Transverse colon (tissue), 4 donors: ENCODE measurements at regions not wholly inside any gene's neighbourhood (a gene's known extent, or its start where the extent isn't known, plus 50 kb on each side); places are given as distances from the start of the nearest gene placed in this dataset.

ENCODE experiments used
- DNase-seq: peaks from one replicate; pipeline ENCODE4 v3.0.0-alpha.2; 2019
- H3K27ac ChIP-seq, 4 donors: fragments of 200-600 bp; sonication (generic); 2 replicates each; pipeline ENCODE4 v1.5.1; 2016 to 2018; ENCODE audit warnings: inconsistent platforms in 4 of 4
- H3K27me3 ChIP-seq: fragments of 200-600 bp; sonication (generic); 2 replicates; pipeline ENCODE4 v1.5.1; 2017; ENCODE audit warnings: inconsistent platforms
- H3K36me3 ChIP-seq, 4 donors: fragments of 200-600 bp; sonication (generic); 2 replicates each; pipeline ENCODE4 v1.5.1; 2017 to 2019; ENCODE audit warnings: inconsistent platforms in 4 of 4
- H3K4me1 ChIP-seq, 4 donors: fragments of 200-600 bp; sonication (generic); 2 replicates each; pipeline ENCODE4 v1.5.1; 2017 to 2020; ENCODE audit warnings: inconsistent platforms in 4 of 4
- H3K4me3 ChIP-seq, 4 donors: fragments of 200-600 bp; sonication (generic); 1 replicate in 1 of 4; 2 replicates in 3 of 4; pipeline versions ENCODE4 v1.5.1 to v1.6.1; 2017 to 2019; ENCODE audit warnings: inconsistent platforms in 4 of 4
- H3K9me3 ChIP-seq, 2 donors: fragments of 200-600 bp; sonication (generic); 2 replicates each; pipeline ENCODE4 v1.5.1; 2017 to 2019; ENCODE audit warnings: inconsistent platforms in 2 of 2
- CTCF ChIP-seq, 5 experiments: fragments of 200-600 bp in 3 of 5; fragments of 450-650 bp in 2 of 5; sonication (generic) in 3 of 5; IDR thresholded peaks; 1 replicate in 2 of 5; 2 replicates in 3 of 5; pipeline ENCODE4 v1.5.1; 2016 to 2017; ENCODE audit warnings: antibody characterized with exemption in 5 of 5, inconsistent platforms in 3 of 5, mild to moderate bottlenecking in 2 of 5, moderate library complexity in 1 of 5
- EP300 ChIP-seq: sonication (generic); formaldehyde crosslinking; IDR thresholded peaks from one replicate; pipeline ENCODE4 v1.6.1; 2017; ENCODE audit warnings: antibody characterized with exemption, low read depth
- POLR2A ChIP-seq: fragments of 450-650 bp; IDR thresholded peaks from one replicate; pipeline ENCODE4 v1.6.1; 2016; ENCODE audit warnings: antibody characterized with exemption, mild to moderate bottlenecking, moderate library complexity
- POLR2AphosphoS5 ChIP-seq, 3 donors: sonication (generic); formaldehyde crosslinking; IDR thresholded peaks; one replicate each; pipeline ENCODE4 v1.6.1; 2016; ENCODE audit warnings: antibody characterized with exemption in 3 of 3
- WGBS, 2 donors: methylation state at CpG; one replicate each; pipeline ENCODE4 v1.1.5; 2018; ENCODE audit warnings: low coverage in 1 of 2; 5-methylcytosine and 5-hydroxymethylcytosine counted together
- in situ Hi-C, 4 donors: fragments of 200-750 bp; cut with MboI; loops; one replicate each; pipeline versions ENCODE4 v1.15.0 to v1.15.1; 2017; ENCODE audit warnings: low sequenced_read_pairs in 3 of 4, low pct_ligation_motif_present in 1 of 4, low pct_unique_long_range_greater_than_20kb in 1 of 4
- intact Hi-C: fragments of 100-400 bp; cut with DNase I; formaldehyde crosslinking; loops from one replicate; pipeline ENCODE4 v1.15.1; 2023; ENCODE audit warnings: low total_unique reads

- intact Hi-C loops (no loop called here), in situ Hi-C loops (no loop called here)
- TF ChIP-seq POLR2AphosphoS5 (IDR thresholded peaks at IDR 0.05) (no peak), EP300 (no peak), POLR2A (no peak), CTCF (IDR thresholded peaks at IDR 0.05) (no peak)
- H3K27me3 ChIP-seq: no peaks in the 10 kb centered on the region
- no peaks in the 10 kb centered on the region for H3K36me3 ChIP-seq
- DNase-seq: no peak
- WGBS, 2 donors: 56 to 65% methylated on average over 1 of the region's 1 CpG
- H3K4me3 ChIP-seq: no peak overlapping the region
- peaks cover 0 to 6% of the 10 kb centered on the region in 2 donors for H3K9me3 ChIP-seq
- no peak overlapping the region for H3K27ac ChIP-seq
- H3K4me1 ChIP-seq: no peaks in the 10 kb centered on the region
These were observed 155.0 kb upstream of the SEMA3C start for GRCh38 chr7:81073931-81074251.

GRCh38 chr7:81070956-81071355, 152.1 kb upstream of the SEMA3C start:
- H3K9me3 ChIP-seq: no peaks in the 10 kb centered on the region
- no peak overlapping the region for H3K27ac ChIP-seq
- in situ Hi-C loops (no loop called here), intact Hi-C loops (no loop called here)
- no peaks in the 10 kb centered on the region for H3K36me3 ChIP-seq
- no peaks in the 10 kb centered on the region for H3K27me3 ChIP-seq
- TF ChIP-seq CTCF (IDR thresholded peaks at IDR 0.05) (no peak), EP300 (no peak), POLR2A (no peak), POLR2AphosphoS5 (IDR thresholded peaks at IDR 0.05) (no peak)
- DNase-seq: no peak
- H3K4me3 ChIP-seq: no peak overlapping the region
- 80 to 90% methylated on average over 1 to 13 of the region's 21 CpGs for WGBS, 2 donors
- H3K4me1 ChIP-seq: no peaks in the 10 kb centered on the region

GRCh38 chr7:81066797-81067196, 147.9 kb upstream of the SEMA3C start:
- no peaks in the 10 kb centered on the region for H3K27me3 ChIP-seq
- H3K4me1 ChIP-seq: peaks cover 0 to 13% (median 2%) of the 10 kb centered on the region in 4 donors
- in situ Hi-C loops: no loop called here
- H3K27ac ChIP-seq: no peak overlapping the region
- no peak for DNase-seq
- intact Hi-C loops: no loop called here
- H3K4me3 ChIP-seq: no peak overlapping the region
- no peak for TF ChIP-seq EP300
- no peak for TF ChIP-seq POLR2A
- no peak for TF ChIP-seq CTCF (IDR thresholded peaks at IDR 0.05)
- TF ChIP-seq POLR2AphosphoS5 (IDR thresholded peaks at IDR 0.05): no peak
- no peaks in the 10 kb centered on the region for H3K36me3 ChIP-seq
- H3K9me3 ChIP-seq: no peaks in the 10 kb centered on the region

- Histone ChIP-seq H3K27ac (no peak overlapping the region), H3K9me3 (no peaks in the 10 kb centered on the region), H3K27me3 (no peaks in the 10 kb centered on the region), H3K4me1 (peaks cover 0 to 13% (median 2%) of the 10 kb centered on the region in 4 donors), H3K4me3 (no peak overlapping the region), H3K36me3 (no peaks in the 10 kb centered on the region)
- 50% methylated on average over 1 of the region's 1 CpG; no CpG with 5 or more reads in 1 of the 2 donors for WGBS, 2 donors
- intact Hi-C loops (no loop called here), in situ Hi-C loops (no loop called here)
- TF ChIP-seq CTCF (IDR thresholded peaks at IDR 0.05) (no peak), POLR2A (no peak), POLR2AphosphoS5 (IDR thresholded peaks at IDR 0.05) (no peak), EP300 (no peak)
- no peak for DNase-seq
These were observed 145.6 kb upstream of the SEMA3C start for GRCh38 chr7:81064426-81064825.
